Thoracic aorta (tissue), 2 donors: ENCODE measurements at regions not wholly inside any gene's neighbourhood (a gene's known extent, or its start where the extent isn't known, plus 50 kb on each side); places are given as distances from the start of the nearest gene placed in this dataset.

Experiments
- ATAC-seq: fragments of 150-250 bp; one replicate; pipeline ENCODE4 v1.8.0; 2017; ENCODE audit warnings: low read depth; ENCODE audit not compliant: insufficient number of reproducible peaks, low FRiP score
- DNase-seq: peaks from one replicate; pipeline ENCODE4 v3.0.0-alpha.2; 2020; ENCODE audit warnings: low spot score
- H3K27ac ChIP-seq, 2 donors: fragments of 200-600 bp; sonication (generic); 1 replicate in 1 of 2; 2 replicates in 1 of 2; pipeline ENCODE4 v1.5.1; 2016; ENCODE audit warnings: mild to moderate bottlenecking in 2 of 2, moderate library complexity in 2 of 2
- H3K27me3 ChIP-seq: fragments of 200-600 bp; sonication (generic); replicated peaks from 2 replicates; pipeline ENCODE4 v1.6.0; 2016; ENCODE audit warnings: mild to moderate bottlenecking; ENCODE audit not compliant: insufficient read depth
- H3K36me3 ChIP-seq: fragments of 200-600 bp; sonication (generic); one replicate; pipeline ENCODE4 v1.5.1; 2016
- H3K4me1 ChIP-seq, 2 donors: fragments of 200-600 bp; sonication (generic); 1 replicate in 1 of 2; 2 replicates in 1 of 2; pipeline versions ENCODE4 v1.5.1 to v1.6.0; 2016; ENCODE audit warnings: low read depth in 2 of 2, mild to moderate bottlenecking in 1 of 2; ENCODE audit not compliant: control insufficient read depth in 1 of 2
- H3K4me3 ChIP-seq: fragments of 200-600 bp; sonication (generic); 2 replicates; pipeline ENCODE4 v1.5.1; 2016; ENCODE audit warnings: mild to moderate bottlenecking
- H3K9me3 ChIP-seq: fragments of 200-600 bp; sonication (generic); 2 replicates; pipeline ENCODE4 v1.5.1; 2016
- TF ChIP-seq, protein P1 (sequence below): fragments of 200-600 bp; sonication (generic); IDR thresholded peaks from one replicate; pipeline ENCODE4 v1.5.1; 2019; ENCODE audit warnings: antibody characterized with exemption

DNA sequence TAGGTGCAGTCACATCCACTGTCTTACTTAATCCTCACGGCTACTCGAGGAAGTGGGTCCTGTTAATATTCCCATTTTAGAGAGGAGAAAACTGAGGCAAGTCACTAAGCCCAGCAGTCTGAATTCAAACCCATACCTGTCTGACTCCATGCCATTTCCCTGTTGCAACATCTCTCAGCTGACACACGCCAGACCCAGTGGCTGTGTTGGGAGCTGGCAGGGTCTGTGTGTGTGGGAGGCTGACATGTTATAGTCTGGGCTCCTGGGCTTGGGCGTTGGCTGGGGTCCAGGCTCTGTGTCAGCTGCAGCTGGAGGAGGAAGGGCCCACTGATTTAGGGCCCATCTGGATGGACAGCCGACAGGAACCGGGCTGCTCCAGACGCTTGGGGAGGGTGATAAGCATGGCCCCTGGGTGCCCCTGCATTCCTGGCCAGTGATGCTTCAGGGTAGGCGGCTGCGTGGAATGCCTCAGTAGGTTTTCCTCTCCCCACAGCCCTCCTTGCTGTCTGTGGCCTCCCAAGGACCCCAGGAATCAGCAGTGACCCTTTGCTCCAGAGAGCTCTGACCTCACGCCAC, 562.5 kb downstream of the MN1 start:
- ATAC-seq (peak; percentile 76), DNase-seq (peak; percentile 89)
- no peak overlapping the region for H3K4me3 ChIP-seq

DNA sequence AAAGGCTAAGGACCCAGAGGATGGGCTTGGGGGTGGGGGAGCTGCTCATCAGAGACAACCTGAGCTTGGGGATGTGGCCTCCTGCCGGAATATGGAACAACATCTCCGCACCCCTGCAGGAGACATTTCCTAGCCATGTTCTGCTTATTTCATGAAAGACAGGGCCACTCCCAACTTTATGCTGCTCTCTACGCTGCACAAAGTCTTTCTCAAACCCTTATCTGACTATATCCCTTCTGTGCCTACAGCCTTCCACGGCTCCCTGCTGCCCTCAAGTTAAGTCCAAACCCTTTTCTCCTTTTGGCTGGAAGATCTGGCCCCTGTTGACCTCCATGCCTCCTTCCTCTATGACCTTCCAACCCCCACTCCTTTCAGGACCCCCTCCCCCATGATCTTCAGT, 562.0 kb downstream of the MN1 start:
- no peak for DNase-seq
- no peaks in the 10 kb centered on the region for H3K9me3 ChIP-seq
- no peaks in the 10 kb centered on the region for H3K36me3 ChIP-seq
- H3K4me3 ChIP-seq: no peak overlapping the region
- peak overlapping the region in 1 of 2 donors; percentile 64 for H3K27ac ChIP-seq
- no peaks in the 10 kb centered on the region for H3K27me3 ChIP-seq
- ATAC-seq: no peak
- TF ChIP-seq, protein P1, sequence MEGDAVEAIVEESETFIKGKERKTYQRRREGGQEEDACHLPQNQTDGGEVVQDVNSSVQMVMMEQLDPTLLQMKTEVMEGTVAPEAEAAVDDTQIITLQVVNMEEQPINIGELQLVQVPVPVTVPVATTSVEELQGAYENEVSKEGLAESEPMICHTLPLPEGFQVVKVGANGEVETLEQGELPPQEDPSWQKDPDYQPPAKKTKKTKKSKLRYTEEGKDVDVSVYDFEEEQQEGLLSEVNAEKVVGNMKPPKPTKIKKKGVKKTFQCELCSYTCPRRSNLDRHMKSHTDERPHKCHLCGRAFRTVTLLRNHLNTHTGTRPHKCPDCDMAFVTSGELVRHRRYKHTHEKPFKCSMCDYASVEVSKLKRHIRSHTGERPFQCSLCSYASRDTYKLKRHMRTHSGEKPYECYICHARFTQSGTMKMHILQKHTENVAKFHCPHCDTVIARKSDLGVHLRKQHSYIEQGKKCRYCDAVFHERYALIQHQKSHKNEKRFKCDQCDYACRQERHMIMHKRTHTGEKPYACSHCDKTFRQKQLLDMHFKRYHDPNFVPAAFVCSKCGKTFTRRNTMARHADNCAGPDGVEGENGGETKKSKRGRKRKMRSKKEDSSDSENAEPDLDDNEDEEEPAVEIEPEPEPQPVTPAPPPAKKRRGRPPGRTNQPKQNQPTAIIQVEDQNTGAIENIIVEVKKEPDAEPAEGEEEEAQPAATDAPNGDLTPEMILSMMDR: no peak
- H3K4me1 ChIP-seq: peaks cover 19 to 47% of the 10 kb centered on the region in 2 donors

More for the DNA sequence above, 562.5 kb downstream of the MN1 start:
- peak overlapping the region in 1 of 2 donors; percentile 64 for H3K27ac ChIP-seq
- TF ChIP-seq, protein P1: no peak
- no peaks in the 10 kb centered on the region for H3K27me3 ChIP-seq
- H3K4me1 ChIP-seq: peaks cover 19 to 47% of the 10 kb centered on the region in 2 donors
- H3K9me3 ChIP-seq: no peaks in the 10 kb centered on the region
- H3K36me3 ChIP-seq: no peaks in the 10 kb centered on the region

DNA sequence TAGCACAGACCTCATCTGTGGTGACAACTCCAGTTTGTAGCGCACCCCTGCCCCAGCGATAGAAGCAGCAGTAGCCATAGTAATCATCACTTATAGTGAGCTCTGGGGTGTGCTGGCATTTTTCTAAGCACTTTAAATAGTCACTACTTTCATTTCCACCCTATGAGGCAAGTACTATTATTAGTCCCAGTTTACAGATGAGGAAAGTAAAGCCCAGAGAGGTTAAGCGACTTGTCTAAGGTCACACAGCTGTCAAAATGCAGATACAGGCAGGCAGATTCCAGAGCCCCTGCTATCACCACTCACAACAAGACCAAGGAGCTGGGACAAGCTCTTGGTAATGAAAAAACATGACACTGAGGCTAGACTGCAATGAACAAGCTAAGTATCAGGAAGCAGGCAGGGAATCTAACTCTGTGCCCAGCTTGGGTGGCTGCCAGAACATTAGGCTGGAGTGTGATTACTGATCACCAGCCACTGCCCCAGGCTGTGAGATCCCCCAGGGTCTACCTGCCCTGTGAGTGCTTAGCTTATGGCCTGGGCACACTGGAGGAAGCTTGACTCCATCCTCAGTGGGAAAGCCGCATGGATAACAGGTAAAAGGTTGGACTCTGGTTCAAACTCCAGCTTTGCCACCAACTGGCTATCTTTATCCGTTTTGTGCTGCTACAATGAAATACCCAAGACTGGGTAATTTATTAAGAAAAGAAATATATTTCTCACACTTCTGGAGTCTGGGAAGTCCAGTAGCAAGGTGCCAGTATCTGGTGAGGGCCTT, 561.1 kb downstream of the MN1 start:
- no peak for DNase-seq
- H3K9me3 ChIP-seq: no peaks in the 10 kb centered on the region
- H3K4me1 ChIP-seq: peaks cover 19 to 53% of the 10 kb centered on the region in 2 donors
- TF ChIP-seq, protein P1: no peak
- no peaks in the 10 kb centered on the region for H3K27me3 ChIP-seq
- no peaks in the 10 kb centered on the region for H3K36me3 ChIP-seq
- H3K4me3 ChIP-seq: no peak overlapping the region
- no peak for ATAC-seq
- peak overlapping the region; percentile 28 to 64 for H3K27ac ChIP-seq

DNA sequence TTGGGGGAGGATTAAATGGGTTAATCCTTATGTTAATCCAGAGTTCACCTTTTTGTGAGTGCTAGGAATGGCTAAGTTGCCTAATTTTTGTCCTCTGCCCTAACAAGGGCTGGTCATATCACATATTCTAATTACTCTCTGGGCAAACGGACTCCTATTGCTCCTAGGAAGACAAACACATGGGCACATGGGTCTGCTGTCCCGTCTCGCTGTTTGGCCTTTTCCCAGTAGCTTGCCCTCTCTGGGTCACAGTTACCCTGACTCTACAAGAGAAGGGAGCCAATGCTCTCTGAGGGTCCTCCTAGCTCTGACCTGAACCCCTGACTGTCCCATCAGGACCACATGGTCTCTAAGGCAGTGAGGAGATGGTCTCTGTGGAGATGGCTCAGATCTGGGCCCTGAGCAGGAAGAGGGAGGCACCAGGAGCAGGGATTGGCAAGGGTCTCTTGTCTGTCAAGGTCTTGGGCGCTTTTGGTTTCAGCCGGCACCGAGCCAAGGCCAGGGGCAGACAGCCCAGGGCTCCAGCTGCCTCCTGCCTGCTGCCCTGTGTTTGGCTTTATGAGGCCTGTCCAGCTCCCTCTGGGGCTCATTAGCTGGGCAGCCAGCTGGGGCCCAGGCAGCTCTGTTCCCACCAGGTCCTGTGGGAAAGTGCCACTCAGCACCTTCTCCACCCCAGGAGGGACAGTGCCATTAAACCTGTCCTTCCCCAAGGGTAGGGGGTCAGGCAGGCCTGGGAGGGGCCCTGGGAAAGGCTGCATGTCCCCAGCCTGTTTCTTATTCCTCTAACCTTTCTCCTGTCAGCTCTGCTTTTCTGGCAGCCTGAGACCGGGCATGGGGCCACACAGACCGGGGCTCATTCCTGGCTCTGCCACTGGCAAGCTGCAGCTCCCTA, 559.9 kb downstream of the MN1 start:
- Histone ChIP-seq H3K4me1 (peaks cover 19 to 53% of the 10 kb centered on the region in 2 donors), H3K27me3 (no peaks in the 10 kb centered on the region), H3K9me3 (no peaks in the 10 kb centered on the region), H3K36me3 (no peaks in the 10 kb centered on the region), H3K4me3 (no peak overlapping the region), H3K27ac (peak overlapping the region; percentile 64 to 68)
- ATAC-seq (no peak), DNase-seq (no peak)
- TF ChIP-seq, protein P1: no peak

DNA sequence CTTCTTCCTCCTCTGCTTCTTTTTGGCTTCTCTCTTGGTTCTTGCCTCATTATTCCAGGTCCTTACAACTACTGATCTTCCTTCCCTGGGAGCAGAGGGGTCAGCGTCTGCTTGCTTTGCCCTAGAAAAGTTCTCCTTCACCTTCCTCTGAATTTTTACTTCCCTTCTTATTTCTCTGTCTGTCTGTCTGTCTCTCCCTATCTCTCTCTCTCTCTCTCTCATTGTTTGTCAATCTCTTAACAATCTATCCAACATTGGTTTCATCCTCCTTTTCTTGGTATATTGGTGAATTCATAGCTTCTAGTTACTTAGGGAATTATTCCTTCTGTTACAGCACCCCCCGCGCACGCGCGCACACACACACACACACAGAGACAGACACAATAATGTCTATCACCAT, 559.1 kb downstream of the MN1 start:
- Histone ChIP-seq H3K4me1 (peaks cover 19 to 60% of the 10 kb centered on the region in 2 donors), H3K36me3 (no peaks in the 10 kb centered on the region), H3K4me3 (no peak overlapping the region), H3K27ac (peak overlapping the region; percentile 64 to 68), H3K27me3 (no peaks in the 10 kb centered on the region), H3K9me3 (no peaks in the 10 kb centered on the region)
- no peak for DNase-seq
- ATAC-seq: no peak
- TF ChIP-seq, protein P1: no peak
